Vagina (tissue), 2 donors: ENCODE measurements at regions not wholly inside any gene's neighbourhood (a gene's known extent, or its start where the extent isn't known, plus 50 kb on each side); places are given as distances from the start of the nearest gene placed in this dataset.

ENCODE experiments used
- DNase-seq, 2 donors: peaks; one replicate each; pipeline ENCODE4 v3.0.0-alpha.2; 2017; ENCODE audit errors: extremely low spot score in 2 of 2
- H3K27ac ChIP-seq: fragments of 200-600 bp; sonication (generic); one replicate; pipeline ENCODE4 v1.5.1; 2019
- H3K27me3 ChIP-seq: fragments of 200-600 bp; sonication (generic); one replicate; pipeline ENCODE4 v1.5.1; 2019
- H3K36me3 ChIP-seq, 2 donors: fragments of 200-600 bp; sonication (generic); one replicate each; pipeline ENCODE4 v1.5.1; 2017 to 2019
- H3K4me1 ChIP-seq: fragments of 200-600 bp; sonication (generic); one replicate; pipeline ENCODE4 v1.5.1; 2019
- H3K4me3 ChIP-seq, 2 donors: fragments of 200-600 bp; sonication (generic); 1 replicate in 1 of 2; 2 replicates in 1 of 2; pipeline ENCODE4 v1.5.1; 2016 to 2019
- H3K9me3 ChIP-seq: fragments of 200-600 bp; sonication (generic); one replicate; pipeline ENCODE4 v1.5.1; 2019
- CTCF ChIP-seq, 3 experiments: fragments of 450-650 bp in 2 of 3; fragments of 200-600 bp in 1 of 3; sonication (generic) in 1 of 3; IDR thresholded peaks; one replicate each; pipeline ENCODE4 v1.5.1; 2017 to 2019; ENCODE audit warnings: antibody characterized with exemption in 3 of 3, mild to moderate bottlenecking in 2 of 3, moderate library complexity in 2 of 3
- POLR2A ChIP-seq, 2 donors: fragments of 450-650 bp; IDR thresholded peaks; one replicate each; pipeline ENCODE4 v1.6.1; 2017; ENCODE audit warnings: antibody characterized with exemption in 2 of 2, mild to moderate bottlenecking in 2 of 2, moderate library complexity in 2 of 2
- POLR2AphosphoS5 ChIP-seq, 2 donors: sonication (generic); formaldehyde crosslinking; IDR thresholded peaks; one replicate each; pipeline ENCODE4 v1.9.0; 2017; ENCODE audit warnings: antibody characterized with exemption in 2 of 2, mild to moderate bottlenecking in 2 of 2, low read depth in 1 of 2; ENCODE audit not compliant: insufficient read depth in 1 of 2
- intact Hi-C: fragments of 100-400 bp; cut with DNase I; formaldehyde crosslinking; loops from one replicate; pipeline ENCODE4 v1.15.1; 2023

GRCh38 chr6:167448378-167448777 lies 123.5 kb downstream of the TTLL2 start:
- no peak for TF ChIP-seq POLR2AphosphoS5 (IDR thresholded peaks at IDR 0.05; ENCODE audit: insufficient read depth in 1 of 2, low read depth in 1 of 2)
- no peak for TF ChIP-seq POLR2A (IDR thresholded peaks at IDR 0.05)
- no peak for TF ChIP-seq CTCF (IDR thresholded peaks at IDR 0.05)
- no peaks in the 10 kb centered on the region for H3K4me1 ChIP-seq
- H3K27ac ChIP-seq = no peak overlapping the region
- no peak overlapping the region for H3K4me3 ChIP-seq
- intact Hi-C loops = no loop called here
- H3K27me3 ChIP-seq = no peaks in the 10 kb centered on the region
- DNase-seq = no peak
- no peaks in the 10 kb centered on the region for H3K36me3 ChIP-seq
- no peaks in the 10 kb centered on the region for H3K9me3 ChIP-seq

DNA sequence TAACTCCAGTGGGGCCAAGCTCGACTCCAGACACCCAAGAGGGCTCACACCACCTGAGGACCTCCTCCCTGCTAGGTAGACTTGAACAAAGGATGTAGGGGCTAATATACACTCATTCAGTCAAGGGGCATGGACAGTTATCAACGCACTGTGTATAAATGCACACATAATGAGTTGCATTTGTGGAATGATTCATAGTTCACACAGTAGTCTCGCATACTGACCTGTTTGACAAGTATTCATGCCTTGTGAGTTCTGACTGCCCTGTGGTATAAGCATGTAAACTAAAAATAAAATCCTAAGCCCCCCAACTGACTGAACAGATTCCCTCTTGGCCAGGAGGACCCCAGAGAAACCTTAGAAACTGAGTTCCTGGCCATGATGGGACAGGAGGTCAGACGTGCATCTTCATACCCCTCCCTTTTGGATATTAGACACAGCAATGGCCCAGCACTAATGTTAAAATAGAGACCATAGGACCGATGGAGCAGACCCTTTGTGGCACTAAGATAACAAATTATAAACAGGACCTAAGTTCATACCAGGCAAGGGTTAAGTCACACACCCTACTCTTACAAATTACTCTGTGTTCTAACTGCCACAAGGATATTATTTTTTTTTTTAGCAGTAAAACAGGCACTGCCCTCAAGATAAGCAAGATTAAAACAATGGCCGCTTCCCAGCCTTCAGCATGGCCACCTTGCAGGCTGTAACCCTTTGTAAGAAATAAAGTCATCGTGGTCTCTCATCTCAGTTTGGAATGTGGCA lies 124.4 kb downstream of the TTLL2 start:
- intact Hi-C loops = no loop called here
- TF ChIP-seq CTCF (IDR thresholded peaks at IDR 0.05) = no peak
- H3K27me3 ChIP-seq = no peaks in the 10 kb centered on the region
- H3K36me3 ChIP-seq = no peaks in the 10 kb centered on the region
- H3K9me3 ChIP-seq = no peaks in the 10 kb centered on the region
- no peak overlapping the region for H3K4me3 ChIP-seq
- H3K27ac ChIP-seq = no peak overlapping the region
- no peaks in the 10 kb centered on the region for H3K4me1 ChIP-seq
- no peak for DNase-seq

- no peak for TF ChIP-seq POLR2A (IDR thresholded peaks at IDR 0.05)
- TF ChIP-seq POLR2AphosphoS5 (IDR thresholded peaks at IDR 0.05; ENCODE audit: insufficient read depth in 1 of 2, low read depth in 1 of 2) = no peak
- no peak for TF ChIP-seq CTCF (IDR thresholded peaks at IDR 0.05)
- no peak for DNase-seq
- Histone ChIP-seq H3K27ac (no peak overlapping the region), H3K4me3 (no peak overlapping the region), H3K9me3 (no peaks in the 10 kb centered on the region), H3K36me3 (no peaks in the 10 kb centered on the region), H3K27me3 (no peaks in the 10 kb centered on the region), H3K4me1 (no peaks in the 10 kb centered on the region)
- intact Hi-C loops = no loop called here
Measured at GRCh38 chr6:167450626-167451025, 125.7 kb downstream of the TTLL2 start.

DNA sequence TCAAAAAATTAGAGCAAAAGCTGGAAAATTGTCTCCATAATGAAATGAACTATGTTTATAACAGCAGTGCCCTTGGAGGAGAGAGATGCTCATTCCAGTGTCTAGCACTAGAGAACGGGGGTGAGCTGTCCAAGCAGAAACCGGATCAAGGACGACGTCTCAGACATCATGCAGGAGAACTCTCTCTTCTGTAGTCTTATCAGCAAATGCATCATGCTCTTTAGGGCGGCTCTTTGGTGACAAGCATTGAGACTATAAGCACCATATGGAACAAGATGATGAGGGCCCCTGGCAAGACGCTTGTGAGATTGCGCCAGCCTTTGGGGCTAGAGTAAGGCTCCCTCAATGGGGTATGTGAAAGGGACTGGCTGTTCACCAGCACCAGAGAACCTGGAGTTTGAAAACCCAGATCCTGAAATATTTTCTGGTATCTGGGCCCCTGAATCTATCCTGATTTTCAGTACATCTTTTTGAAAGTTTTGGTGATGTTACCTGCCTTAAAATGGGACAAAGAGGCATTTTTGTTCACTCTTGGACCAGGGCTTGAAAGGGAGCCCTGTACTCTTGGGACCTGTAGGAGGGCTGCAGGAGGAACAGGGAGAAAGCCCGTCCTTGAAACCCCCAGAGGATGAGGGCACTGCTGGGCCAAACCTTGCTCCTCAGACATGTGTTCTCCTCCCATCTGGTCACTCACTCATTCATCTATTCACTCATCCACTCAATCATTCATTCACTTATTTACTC lies 127.6 kb downstream of the TTLL2 start:
- no peak for DNase-seq
- Histone ChIP-seq H3K27me3 (no peaks in the 10 kb centered on the region), H3K27ac (no peak overlapping the region), H3K4me1 (no peaks in the 10 kb centered on the region), H3K9me3 (no peaks in the 10 kb centered on the region), H3K36me3 (no peaks in the 10 kb centered on the region), H3K4me3 (no peak overlapping the region)
- TF ChIP-seq POLR2A (IDR thresholded peaks at IDR 0.05) = no peak
- no peak for TF ChIP-seq CTCF (IDR thresholded peaks at IDR 0.05)
- no peak for TF ChIP-seq POLR2AphosphoS5 (IDR thresholded peaks at IDR 0.05; ENCODE audit: insufficient read depth in 1 of 2, low read depth in 1 of 2)
- intact Hi-C loops = no loop called here

DNA sequence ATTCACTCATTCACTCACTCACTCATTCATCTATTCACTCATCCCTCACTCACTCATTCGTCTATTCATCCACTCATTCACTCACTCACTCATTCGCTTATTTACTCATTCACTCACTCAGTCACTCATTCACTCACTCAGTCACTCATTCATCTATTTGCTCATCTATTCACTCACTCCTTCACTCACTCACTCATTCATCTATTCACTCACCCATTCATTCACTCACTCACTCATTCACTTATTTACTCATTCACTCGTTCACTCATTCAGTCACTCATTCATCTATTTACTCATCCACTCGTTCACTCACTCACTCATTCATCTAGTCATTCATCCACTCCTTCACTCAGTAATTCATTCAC lies 128.2 kb downstream of the TTLL2 start:
- no peak for TF ChIP-seq POLR2AphosphoS5 (IDR thresholded peaks at IDR 0.05; ENCODE audit: insufficient read depth in 1 of 2, low read depth in 1 of 2)
- TF ChIP-seq POLR2A (IDR thresholded peaks at IDR 0.05) = no peak
- TF ChIP-seq CTCF (IDR thresholded peaks at IDR 0.05) = no peak
- Histone ChIP-seq H3K4me3 (no peak overlapping the region), H3K36me3 (no peaks in the 10 kb centered on the region), H3K27me3 (no peaks in the 10 kb centered on the region), H3K9me3 (no peaks in the 10 kb centered on the region), H3K27ac (no peak overlapping the region), H3K4me1 (no peaks in the 10 kb centered on the region)
- no peak for DNase-seq
- intact Hi-C loops = no loop called here
